Testis (tissue), 2 donors: ENCODE measurements at regions not wholly inside any gene's neighbourhood (a gene's known extent, or its start where the extent isn't known, plus 50 kb on each side); places are given as distances from the start of the nearest gene placed in this dataset.
"Not testable (repeated sequence)": the region's sequence is repeated elsewhere in the genome, so short reads cannot be mapped to it uniquely, and the experiment has no call there.

Experiments
- CTCF ChIP-seq, 3 experiments: fragments of 450-650 bp in 2 of 3; fragments of 200-600 bp in 1 of 3; sonication (generic) in 1 of 3; IDR thresholded peaks; one replicate each; pipeline ENCODE4 v1.5.1; 2016 to 2019; ENCODE audit warnings: antibody characterized with exemption in 3 of 3, mild to moderate bottlenecking in 2 of 3, moderate library complexity in 1 of 3
- POLR2A ChIP-seq: fragments of 450-650 bp; IDR thresholded peaks from one replicate; pipeline ENCODE4 v1.6.1; 2017; ENCODE audit warnings: antibody characterized with exemption, mild to moderate bottlenecking, moderate library complexity

- TF ChIP-seq CTCF (IDR thresholded peaks at IDR 0.05); POLR2A: not testable (repeated sequence)
These were observed 235.1 kb upstream of the ID2 start for GRCh38 chr2:8446751-8447150.
